ENCODE measurements at regions not wholly inside any gene's neighbourhood (a gene's known extent, or its start where the extent isn't known, plus 50 kb on each side); places are given as distances from the start of the nearest gene placed in this dataset.

- no peak for DNase-seq (ENCODE audit: low read depth in 2 of 3, low spot score in 2 of 3)
Observed at GRCh38 chr3:143901105-143901504, 52.8 kb upstream of the SLC9A9 start.

DNA sequence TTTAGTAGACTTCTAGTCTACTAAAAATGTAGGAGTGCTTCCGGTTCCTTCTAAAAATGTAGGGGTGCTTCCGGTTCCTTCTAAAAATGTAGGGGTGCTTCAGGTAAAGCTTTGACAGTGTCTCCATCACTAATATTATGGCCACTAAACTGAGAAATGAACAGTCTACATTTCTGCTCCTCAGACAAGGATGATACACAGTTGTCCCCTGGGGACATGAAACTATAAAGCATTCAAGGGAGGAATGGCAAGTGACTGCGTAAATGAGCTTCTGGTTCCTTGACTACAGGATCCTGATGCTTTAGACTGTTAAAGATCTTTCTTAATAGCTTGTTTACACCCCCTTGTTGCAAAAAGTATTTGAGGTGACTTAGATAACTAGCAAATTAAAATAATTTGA, 53.9 kb upstream of the SLC9A9 start:
- no peak for DNase-seq (ENCODE audit: low read depth in 2 of 3, low spot score in 2 of 3)

GRCh38 chr3:143910756-143911155, 60.9 kb upstream of the DIPK2A start:
- DNase-seq (ENCODE audit: low read depth in 2 of 3, low spot score in 2 of 3): no peak

DNA sequence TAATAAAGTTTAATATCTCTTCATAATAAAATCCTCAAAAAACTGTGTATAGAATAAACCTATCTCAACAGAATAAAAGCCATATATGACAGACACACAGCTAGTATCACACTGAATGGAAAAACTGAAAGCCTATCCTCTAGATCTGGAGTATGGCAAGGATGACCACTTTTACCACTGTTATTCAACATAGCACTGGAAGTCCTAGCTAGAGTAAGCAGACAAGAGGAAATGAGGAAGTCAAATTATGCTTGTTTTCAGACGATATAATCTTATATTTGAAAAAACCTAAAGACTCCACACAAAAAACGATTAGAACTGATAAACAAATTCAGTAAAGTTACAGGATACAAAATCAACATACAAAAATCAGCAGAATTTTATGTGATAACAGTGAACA, 57.4 kb upstream of the DIPK2A start:
- peak in 1 of 3 donors; percentile 38 for DNase-seq (ENCODE audit: low read depth in 2 of 3, low spot score in 2 of 3)

GRCh38 chr3:143918848-143919247, 52.8 kb upstream of the DIPK2A start:
- no peak for DNase-seq (ENCODE audit: low read depth in 2 of 3, low spot score in 2 of 3)

DNA sequence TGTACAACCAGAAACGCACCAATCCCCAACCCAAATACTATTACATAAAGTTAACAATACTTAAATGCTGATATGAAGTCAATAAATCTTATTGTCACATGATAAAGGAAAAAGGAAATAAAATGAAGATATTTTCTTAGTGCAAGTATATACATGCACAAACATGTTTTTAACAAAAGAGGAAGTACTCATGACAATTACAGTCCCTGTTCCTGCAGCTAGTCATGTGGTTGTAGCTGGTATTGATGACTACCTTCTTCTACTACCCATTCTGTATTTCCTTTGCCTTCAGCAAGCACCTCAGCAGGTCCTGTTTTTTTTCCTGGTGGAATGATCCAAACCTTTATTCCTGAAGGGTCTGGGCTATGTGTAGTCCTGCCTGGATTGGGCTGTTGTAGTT, 50.4 kb upstream of the DIPK2A start:
- DNase-seq (ENCODE audit: low read depth in 2 of 3, low spot score in 2 of 3): peak in 2 of 3 donors; percentile 24 to 66

Measured in hematopoietic multipotent progenitor cell (in vitro differentiated cells).